IMR-90 (cell line): ENCODE measurements at regions not wholly inside any gene's neighbourhood (a gene's known extent, or its start where the extent isn't known, plus 50 kb on each side); places are given as distances from the start of the nearest gene placed in this dataset.

Experiments
- ATAC-seq: fragments of 200-7000 bp; cut with Tn5 transposase; 2 replicates; pipeline ENCODE4 v1.9.1; 2020; ENCODE audit warnings: low read depth, mild to moderate bottlenecking, moderate library complexity
- BruUV-seq: library from RNA; stranded (reverse); fragments of 400-500 nt; replicated peaks from 2 replicates; lab custom pipeline; 2021; lab: Mats Ljungman, UMichigan
- CTCF ChIA-PET: fragments of 300-600 bp; formaldehyde crosslinking; extraction: SDS; loops from one replicate; lab custom pipeline; 2021; ENCODE audit warnings: antibody characterized with exemption; lab: Yijun Ruan, JAX
- POLR2A ChIA-PET: fragments of 300-600 bp; sonication (Branson Sonifier 250); formaldehyde crosslinking; loops from one replicate; lab custom pipeline; 2022; ENCODE audit warnings: antibody characterized with exemption; ENCODE audit not compliant: unreplicated experiment; lab: Charles Lee
- DNase-seq: peaks from one replicate; pipeline ENCODE4 v3.0.0; 2013
- H2AFZ ChIP-seq: replicated peaks from 2 replicates; pipeline ENCODE3; 2013; ENCODE audit warnings: low read length, mild to moderate bottlenecking; ENCODE audit not compliant: poor library complexity
- H2AK5ac ChIP-seq: 2 replicates; pipeline ENCODE4 v1.6.1; 2013; ENCODE audit warnings: low read depth, low read length, inconsistent platforms
- H2AK9ac ChIP-seq: replicated peaks from 2 replicates; pipeline ENCODE3; 2013; ENCODE audit warnings: mild to moderate bottlenecking, low read depth, low read length, moderate library complexity; ENCODE audit not compliant: poor library complexity
- H2BK120ac ChIP-seq: 2 replicates; pipeline ENCODE4 v1.6.1; 2013; ENCODE audit warnings: low read depth, low read length, inconsistent platforms
- H2BK15ac ChIP-seq: 3 replicates; pipeline ENCODE4 v1.6.1; 2013; ENCODE audit warnings: low read depth, low read length, inconsistent platforms
- H2BK20ac ChIP-seq: 2 replicates; pipeline ENCODE4 v1.6.1; 2013; ENCODE audit warnings: low read depth, mild to moderate bottlenecking, inconsistent platforms, low read length, moderate library complexity
- H2BK5ac ChIP-seq: 2 replicates; pipeline ENCODE4 v1.6.1; 2013; ENCODE audit warnings: mild to moderate bottlenecking, low read depth, low read length, inconsistent platforms; ENCODE audit not compliant: poor library complexity, severe bottlenecking
- H3K14ac ChIP-seq: replicated peaks from 2 replicates; pipeline ENCODE4 v1.6.1; 2013; ENCODE audit warnings: low read depth, low read length, inconsistent platforms
- H3K18ac ChIP-seq: 2 replicates; pipeline ENCODE4 v1.6.1; 2013; ENCODE audit warnings: low read depth, low read length, control low read depth
- H3K23ac ChIP-seq: 2 replicates; pipeline ENCODE4 v1.6.1; 2013; ENCODE audit warnings: low read depth, low read length, inconsistent platforms
- H3K27ac ChIP-seq: 2 replicates; pipeline ENCODE4 v1.5.1; 2013; ENCODE audit warnings: mild to moderate bottlenecking, control low read depth, low read length; ENCODE audit not compliant: insufficient read depth
- H3K27me3 ChIP-seq: 2 replicates; pipeline ENCODE4 v1.6.1; 2013; ENCODE audit warnings: low read length; ENCODE audit not compliant: control insufficient read depth, insufficient read depth
- H3K36me3 ChIP-seq: 2 replicates; pipeline ENCODE4 v1.6.1; 2013; ENCODE audit warnings: low read length, mixed read lengths; ENCODE audit not compliant: control insufficient read depth, insufficient read depth
- H3K4ac ChIP-seq: 2 replicates; pipeline ENCODE4 v1.6.1; 2013; ENCODE audit warnings: low read depth, low read length, inconsistent platforms
- H3K4me1 ChIP-seq: 2 replicates; pipeline ENCODE4 v1.6.1; 2013; ENCODE audit warnings: low read length, mixed read lengths; ENCODE audit not compliant: control insufficient read depth, insufficient read depth
- H3K4me2 ChIP-seq: 2 replicates; pipeline ENCODE4 v1.6.1; 2013; ENCODE audit warnings: low read depth, mild to moderate bottlenecking, control low read depth, low read length, moderate library complexity
- H3K4me3 ChIP-seq: 2 replicates; pipeline ENCODE4 v1.5.1; 2013; ENCODE audit warnings: low read depth, mild to moderate bottlenecking, control low read depth, low read length, moderate library complexity; ENCODE audit not compliant: insufficient read depth
- H3K56ac ChIP-seq: 2 replicates; pipeline ENCODE4 v1.6.1; 2013; ENCODE audit warnings: low read length, inconsistent platforms; ENCODE audit not compliant: insufficient read depth; ENCODE audit errors: extremely low read depth
- H3K79me1 ChIP-seq, 2 experiments: 2 replicates each; pipeline ENCODE4 v1.6.1; 2013; ENCODE audit warnings: low read length in 2 of 2, inconsistent platforms in 1 of 2, low read depth in 1 of 2
- H3K9ac ChIP-seq: 2 replicates; pipeline ENCODE4 v1.6.1; 2013; ENCODE audit warnings: low read depth, low read length, control low read depth
- H3K9me1 ChIP-seq: 2 replicates; pipeline ENCODE4 v1.6.1; 2013; ENCODE audit warnings: low read length, inconsistent platforms; ENCODE audit not compliant: insufficient read depth
- H3K9me3 ChIP-seq: 2 replicates; pipeline ENCODE4 v1.6.1; 2013; ENCODE audit warnings: low read length; ENCODE audit not compliant: control insufficient read depth, insufficient read depth
- H4K20me1 ChIP-seq: 2 replicates; pipeline ENCODE4 v1.6.1; 2013; ENCODE audit warnings: low read length, inconsistent platforms; ENCODE audit not compliant: insufficient read depth
- H4K5ac ChIP-seq: 2 replicates; pipeline ENCODE4 v1.6.1; 2013; ENCODE audit warnings: mild to moderate bottlenecking, low read depth, low read length, control low read depth
- H4K8ac ChIP-seq, 2 experiments: 2 replicates each; pipeline ENCODE4 v1.6.1; 2013; ENCODE audit warnings: low read depth in 2 of 2, low read length in 2 of 2, control low read depth in 1 of 2, inconsistent platforms in 1 of 2
- H4K91ac ChIP-seq: 2 replicates; pipeline ENCODE4 v1.6.1; 2013; ENCODE audit warnings: low read depth, low read length, inconsistent platforms; ENCODE audit not compliant: insufficient read depth
- BHLHE40 ChIP-seq: fragments of 150-350 bp; IDR thresholded peaks from 2 replicates; pipeline ENCODE4 v1.6.1; 2016; ENCODE audit warnings: mild to moderate bottlenecking, low read depth, low read length
- CEBPB ChIP-seq: IDR thresholded peaks from 2 replicates; pipeline ENCODE4 v1.6.1; 2012; ENCODE audit warnings: low read depth, low read length, improper control_type of control experiment
- CHD1 ChIP-seq: IDR thresholded peaks from 2 replicates; pipeline ENCODE4 v1.6.1; 2012; ENCODE audit warnings: low read depth, low read length, improper control_type of control experiment
- FOS ChIP-seq: fragments of 150-350 bp; IDR thresholded peaks from 2 replicates; pipeline ENCODE4 v1.6.1; 2016; ENCODE audit warnings: low read depth, low read length
- MAFK ChIP-seq: IDR thresholded peaks from 2 replicates; pipeline ENCODE4 v1.6.1; 2012; ENCODE audit warnings: low read depth, low read length, improper control_type of control experiment
- POLR2A ChIP-seq: IDR thresholded peaks from 2 replicates; pipeline ENCODE4 v1.6.1; 2012; ENCODE audit warnings: mild to moderate bottlenecking, low read depth, low read length
- RCOR1 ChIP-seq: IDR thresholded peaks from 2 replicates; pipeline ENCODE4 v1.6.1; 2012; ENCODE audit warnings: mild to moderate bottlenecking, low read length, improper control_type of control experiment; ENCODE audit not compliant: insufficient replicate concordance
- WGBS, 2 experiments: methylation state at CpG; one replicate each; pipeline versions ENCODE4 v1.1.5 to v1.1.7; 2013; ENCODE audit warnings: missing lambda C conversion rate in 2 of 2; ENCODE audit not compliant: insufficient read length in 1 of 2; ENCODE audit errors: extremely low coverage in 2 of 2; 5-methylcytosine and 5-hydroxymethylcytosine counted together
- dilution Hi-C: fragments of 300-500 bp; cut with HindIII; formaldehyde crosslinking; loops from one replicate; pipeline ENCODE4 v1.14.3; 2018; ENCODE audit warnings: low sequenced_read_pairs; ENCODE audit not compliant: unreplicated experiment
- in situ Hi-C: fragments of 300-500 bp; cut with MboI; formaldehyde crosslinking; loops from 3 replicates; pipeline ENCODE4 v1.14.3; 2019; ENCODE audit warnings: low sequenced_read_pairs, inconsistent platforms, mixed read lengths
- intact Hi-C: fragments of 100-400 bp; cut with micrococcal nuclease; formaldehyde crosslinking; loops from 2 replicates; pipeline ENCODE4 v1.10.0; 2022

DNA sequence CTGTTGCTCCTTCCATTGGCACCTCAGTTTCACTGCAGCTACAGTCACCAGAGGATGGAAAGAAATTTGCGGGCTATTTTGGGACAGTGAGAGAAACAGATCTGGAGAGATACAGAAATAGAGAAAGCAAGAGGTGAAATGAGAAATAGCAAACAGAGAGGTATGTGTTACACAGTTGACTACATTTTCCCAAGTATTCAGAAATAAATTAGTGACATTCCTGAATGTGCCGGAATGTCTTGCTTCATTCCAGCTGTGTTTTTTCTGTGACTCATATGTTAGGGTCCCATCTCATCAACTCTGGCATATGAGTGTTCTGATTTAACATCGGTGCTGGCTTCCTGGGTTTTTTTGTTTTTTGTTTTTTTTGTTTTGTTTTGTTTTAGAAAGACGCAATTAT, 63.8 kb upstream of the ZNF462 start:
- intact Hi-C loops, result loop anchor here (2.0 kb wide), 1 partner anchor 82 kb away; no protein-coding TSS in a partner anchor
- CTCF ChIA-PET, result interaction anchor here (1.1 to 1.3 kb wide), 3 partner anchors 11 to 83 kb away, joined by 3 read pairs; no protein-coding TSS in a partner anchor
- Histone ChIP-seq H2AFZ (no peak overlapping the region), H3K27me3 (no peaks in the 10 kb centered on the region), H3K79me1 (no peaks in the 10 kb centered on the region), H4K5ac (no peak overlapping the region), H3K56ac (no peak overlapping the region), H2AK5ac (no peak overlapping the region), H4K91ac (no peak overlapping the region; the same call in 1 of the 2 replicates), H3K14ac (no peak overlapping the region), H3K4me1 (0 out of 2 replicates have a peak, but pooled peaks cover 3% of the 10 kb centered on the region), H3K4me2 (peak overlapping the region; percentile 53; the same call in 1 of the 2 replicates), H3K9me3 (no peaks in the 10 kb centered on the region), H3K9me1 (no peaks in the 10 kb centered on the region), H4K20me1 (no peaks in the 10 kb centered on the region), H3K27ac (no peak overlapping the region), H3K4ac (no peak overlapping the region), H2BK15ac (no peak overlapping the region; the same call in 2 of the 3 replicates), H3K4me3 (no peak overlapping the region), H4K8ac (peak overlapping the region in 1 of 2 experiments; percentile 63; a peak in 1 of 4 replicates), H3K23ac (no peak overlapping the region), H2AK9ac (no peak overlapping the region), H2BK20ac (peak overlapping the region; percentile 41; the same call in 1 of the 2 replicates), H2BK120ac (peak overlapping the region; percentile 53; the same call in 1 of the 2 replicates), H2BK5ac (peak overlapping the region; percentile 38), H3K18ac (no peak overlapping the region), H3K36me3 (no peaks in the 10 kb centered on the region), H3K9ac (no peak overlapping the region)
- peak; percentile 92 for ATAC-seq
- peak; percentile 79 for DNase-seq
- TF ChIP-seq FOS (peak; percentile 71; the same call in 1 of the 2 replicates), CEBPB (peak; percentile 89), CHD1 (no peak), BHLHE40 (peak; percentile 68; the same call in 1 of the 2 replicates), POLR2A (no peak), MAFK (no peak), RCOR1 (no peak)
- no CpG with 5 or more reads among the region's 4 CpGs for whole genome bisulfite sequencing, 2 experiments
- in situ Hi-C loops, result no loop called here
- no TSS peak for BruUV-seq
- dilution Hi-C loops, result no loop called here
- POLR2A ChIA-PET, result no interaction called here
